H1 (cell line): ENCODE measurements at regions not wholly inside any gene's neighbourhood (a gene's known extent, or its start where the extent isn't known, plus 50 kb on each side); places are given as distances from the start of the nearest gene placed in this dataset.

ENCODE experiments used
- CTCF ChIA-PET: fragments of 300-600 bp; sonication (Branson Sonifier 250); formaldehyde crosslinking; loops from one replicate; lab custom pipeline; 2021; ENCODE audit not compliant: partially characterized antibody; lab: Charles Lee
- POLR2A ChIA-PET: fragments of 300-600 bp; sonication (Branson Sonifier 250); formaldehyde crosslinking; loops from one replicate; lab custom pipeline; 2021; ENCODE audit warnings: inconsistent platforms; ENCODE audit not compliant: partially characterized antibody; lab: Charles Lee
- DNase-seq, 2 experiments: peaks; one replicate each; pipeline versions ENCODE4 v3.0.0 to v3.0.0-alpha.2; 2010 to 2022; ENCODE audit warnings: low spot score in 2 of 2, low read depth in 1 of 2, mixed read lengths in 1 of 2
- FAIRE-seq: peaks from 2 replicates; lab custom pipeline; 2011; peaks lifted over from hg19 to GRCh38; lab: Jason Lieb, UNC
- H2AFZ ChIP-seq: 2 replicates; pipeline ENCODE4 v1.8.1; 2012; ENCODE audit warnings: low read length, inconsistent platforms
- H2AK5ac ChIP-seq: 2 replicates; pipeline ENCODE4 v1.6.1; 2013; ENCODE audit warnings: low read depth, low read length
- H2BK120ac ChIP-seq: replicated peaks from 2 replicates; pipeline ENCODE3; 2013; ENCODE audit warnings: low read depth, low read length, inconsistent platforms
- H2BK12ac ChIP-seq: 2 replicates; pipeline ENCODE4 v1.6.1; 2013; ENCODE audit warnings: low read depth, low read length
- H2BK15ac ChIP-seq: 2 replicates; pipeline ENCODE4 v1.6.1; 2013; ENCODE audit warnings: low read length
- H2BK20ac ChIP-seq: 2 replicates; pipeline ENCODE4 v1.6.1; 2013; ENCODE audit warnings: low read length
- H2BK5ac ChIP-seq: 2 replicates; pipeline ENCODE4 v1.6.1; 2013; ENCODE audit warnings: low read depth, low read length
- H3K14ac ChIP-seq: 2 replicates; pipeline ENCODE4 v1.6.1; 2013; ENCODE audit warnings: inconsistent platforms; ENCODE audit not compliant: insufficient read length
- H3K18ac ChIP-seq: 2 replicates; pipeline ENCODE4 v1.6.1; 2013; ENCODE audit warnings: low read length; ENCODE audit errors: extremely low read depth
- H3K23ac ChIP-seq: 2 replicates; pipeline ENCODE4 v1.6.1; 2013; ENCODE audit warnings: inconsistent platforms; ENCODE audit not compliant: insufficient read length
- H3K23me2 ChIP-seq: 2 replicates; pipeline ENCODE4 v1.6.1; 2013; ENCODE audit warnings: low read depth, low read length
- H3K27ac ChIP-seq: 2 replicates; pipeline ENCODE4 v1.6.1; 2011; ENCODE audit warnings: low read depth, low read length, inconsistent platforms
- H3K27me3 ChIP-seq, 4 experiments: replicated peaks in 1 of 4; 1 replicate in 1 of 4; 2 replicates in 3 of 4; pipeline versions ENCODE4 v1.6.1 to v1.8.1; 2011 to 2013; ENCODE audit warnings: low read length in 3 of 4, mild to moderate bottlenecking in 3 of 4, inconsistent platforms in 2 of 4, mixed read lengths in 2 of 4, moderate library complexity in 1 of 4; ENCODE audit not compliant: control insufficient read depth in 3 of 4, insufficient read depth in 3 of 4; ENCODE audit errors: extremely low read depth in 1 of 4
- H3K36me3 ChIP-seq, 4 experiments: 2 replicates each; pipeline versions ENCODE4 v1.6.1 to v1.8.1; 2011 to 2013; ENCODE audit warnings: mild to moderate bottlenecking in 4 of 4, low read length in 3 of 4, moderate library complexity in 2 of 4, control low read depth in 1 of 4, inconsistent platforms in 1 of 4; ENCODE audit not compliant: insufficient read depth in 4 of 4, control insufficient read depth in 2 of 4
- H3K4ac ChIP-seq: replicated peaks from 2 replicates; pipeline ENCODE3; 2013; ENCODE audit warnings: low read length, low read depth, mixed read lengths, inconsistent platforms; ENCODE audit not compliant: insufficient read length
- H3K4me1 ChIP-seq, 4 experiments: replicated peaks in 1 of 4; 1 replicate in 1 of 4; 2 replicates in 3 of 4; pipeline versions ENCODE4 v1.6.1 to v1.8.1; 2011 to 2013; ENCODE audit warnings: low read length in 3 of 4, inconsistent platforms in 2 of 4, mixed read lengths in 1 of 4; ENCODE audit not compliant: insufficient read depth in 4 of 4, control insufficient read depth in 3 of 4
- H3K4me2 ChIP-seq, 2 experiments: 2 replicates each; pipeline versions ENCODE4 v1.6.1 to v1.8.1; 2011 to 2013; ENCODE audit warnings: low read depth in 2 of 2, low read length in 2 of 2, control low read depth in 1 of 2, inconsistent platforms in 1 of 2, mild to moderate bottlenecking in 1 of 2; ENCODE audit not compliant: insufficient read depth in 1 of 2
- H3K4me3 ChIP-seq, 4 experiments: fragments of 200-600, 300-600 bp in 1 of 4; sonication (generic), shearing (Covaris generic), sonication (Bioruptor Twin) in 1 of 4; 2 replicates each; pipeline versions ENCODE4 v1.5.1 to v1.8.1; 2011 to 2016; ENCODE audit warnings: low read length in 4 of 4, low read depth in 3 of 4, control low read depth in 2 of 4, inconsistent platforms in 2 of 4, mild to moderate bottlenecking in 2 of 4, mixed read lengths in 1 of 4, moderate library complexity in 1 of 4; ENCODE audit not compliant: insufficient read depth in 2 of 4; ENCODE audit errors: extremely low read depth in 1 of 4
- H3K56ac ChIP-seq: replicated peaks from 2 replicates; pipeline ENCODE3; 2013; ENCODE audit warnings: low read depth, mild to moderate bottlenecking, mixed read lengths, low read length, inconsistent platforms; ENCODE audit not compliant: insufficient read length
- H3K79me1 ChIP-seq: 2 replicates; pipeline ENCODE4 v1.6.1; 2013; ENCODE audit warnings: low read depth, low read length, control low read depth
- H3K79me2 ChIP-seq, 2 experiments: 2 replicates each; pipeline versions ENCODE4 v1.6.1 to v1.8.1; 2012 to 2013; ENCODE audit warnings: low read length in 2 of 2, mild to moderate bottlenecking in 2 of 2, inconsistent platforms in 1 of 2; ENCODE audit not compliant: insufficient read depth in 2 of 2, control insufficient read depth in 1 of 2
- H3K9ac ChIP-seq, 4 experiments: replicated peaks in 1 of 4; 1 replicate in 1 of 4; 2 replicates in 3 of 4; pipeline versions ENCODE4 v1.6.1 to v1.8.1; 2011 to 2013; ENCODE audit warnings: low read depth in 3 of 4, low read length in 3 of 4, control low read depth in 2 of 4, mild to moderate bottlenecking in 2 of 4, moderate library complexity in 2 of 4, inconsistent platforms in 1 of 4; ENCODE audit errors: extremely low read depth in 1 of 4
- H3K9me3 ChIP-seq, 2 experiments: 2 replicates each; pipeline versions ENCODE4 v1.6.1 to v1.8.1; 2012 to 2013; ENCODE audit warnings: mild to moderate bottlenecking in 2 of 2, moderate library complexity in 2 of 2, control low read depth in 1 of 2, inconsistent platforms in 1 of 2, low read depth in 1 of 2, low read length in 1 of 2, mixed read lengths in 1 of 2; ENCODE audit not compliant: insufficient read depth in 2 of 2
- H4K20me1 ChIP-seq, 2 experiments: replicated peaks in 1 of 2; 2 replicates each; pipeline versions ENCODE3 to v1.8.1; 2011 to 2013; ENCODE audit warnings: inconsistent platforms in 2 of 2, low read length in 2 of 2, mild to moderate bottlenecking in 1 of 2; ENCODE audit not compliant: insufficient read depth in 2 of 2, control insufficient read depth in 1 of 2
- H4K5ac ChIP-seq: 2 replicates; pipeline ENCODE4 v1.6.1; 2013; ENCODE audit warnings: low read length, low read depth, mixed read lengths, inconsistent platforms; ENCODE audit not compliant: insufficient read length
- H4K8ac ChIP-seq: 2 replicates; pipeline ENCODE4 v1.8.0; 2013; ENCODE audit warnings: mild to moderate bottlenecking, moderate library complexity, low read length, inconsistent platforms; ENCODE audit not compliant: insufficient read depth; ENCODE audit errors: extremely low read depth
- H4K91ac ChIP-seq: replicated peaks from 2 replicates; pipeline ENCODE3; 2013; ENCODE audit warnings: low read length, mixed read lengths, inconsistent platforms; ENCODE audit not compliant: insufficient read length
- BACH1 ChIP-seq: IDR thresholded peaks from 2 replicates; pipeline ENCODE4 v1.6.1; 2012; ENCODE audit warnings: low read length, improper control_type of control experiment
- BCL11A ChIP-seq, 2 experiments: IDR thresholded peaks; one replicate each; pipeline ENCODE4 v1.6.1; 2011; ENCODE audit warnings: low read depth in 2 of 2, low read length in 2 of 2, mild to moderate bottlenecking in 2 of 2
- BRCA1 ChIP-seq: IDR thresholded peaks from 2 replicates; pipeline ENCODE4 v1.6.1; 2012; ENCODE audit warnings: low read depth, low read length, improper control_type of control experiment
- E2F6 ChIP-seq: IDR thresholded peaks from 2 replicates; pipeline ENCODE4 v1.6.1; 2012; ENCODE audit warnings: inconsistent platforms
- FOSL1 ChIP-seq: IDR thresholded peaks from 2 replicates; pipeline ENCODE4 v1.6.1; 2011; ENCODE audit warnings: mild to moderate bottlenecking, low read depth, low read length, moderate library complexity; ENCODE audit not compliant: insufficient read depth
- KDM5A ChIP-seq: fragments of 200-600 bp; IDR thresholded peaks from 2 replicates; pipeline ENCODE4 v1.7.1; 2012; ENCODE audit warnings: mild to moderate bottlenecking, low read length, inconsistent platforms, mixed read lengths
- RXRA ChIP-seq: IDR thresholded peaks from 2 replicates; pipeline ENCODE4 v1.6.1; 2011; ENCODE audit warnings: low read depth, mild to moderate bottlenecking, low read length, moderate library complexity; ENCODE audit not compliant: insufficient read depth
- SIN3A ChIP-seq, 2 experiments: IDR thresholded peaks in 1 of 2; conservative IDR thresholded peaks in 1 of 2; 2 replicates each; pipeline ENCODE4 v1.6.1; 2011 to 2012; ENCODE audit warnings: low read length in 2 of 2, improper control_type of control experiment in 1 of 2, low read depth in 1 of 2, mild to moderate bottlenecking in 1 of 2
- SIRT6 ChIP-seq: IDR thresholded peaks from one replicate; pipeline ENCODE4 v1.7.1; 2012; ENCODE audit warnings: low read length, inconsistent platforms
- WGBS, 2 experiments: shearing (Covaris generic) in 1 of 2; methylation state at CpG; one replicate each; pipeline versions ENCODE4 v1.1.6 to v1.1.7; 2013 to 2015; ENCODE audit warnings: low lambda C conversion rate in 2 of 2, mixed read lengths in 2 of 2, inconsistent platforms in 1 of 2, low coverage in 1 of 2, missing lambda C conversion rate in 1 of 2; ENCODE audit not compliant: insufficient replicate concordance in 2 of 2, insufficient coverage in 1 of 2, insufficient read length in 1 of 2; ENCODE audit errors: extremely low coverage in 1 of 2, missing lambda C conversion rate in 1 of 2; 5-methylcytosine and 5-hydroxymethylcytosine counted together

GRCh38 chr4:181427076-181427475 lies 816.1 kb upstream of the TENM3 start:
- no peak overlapping the region for H4K91ac ChIP-seq
- H3K4ac ChIP-seq = no peak overlapping the region
- H3K9me3 ChIP-seq = no peaks in the 10 kb centered on the region
- H3K79me2 ChIP-seq = no peaks in the 10 kb centered on the region
- H2BK120ac ChIP-seq = no peak overlapping the region
- FAIRE-seq = no peak
- no peak overlapping the region for H3K18ac ChIP-seq
- H2BK5ac ChIP-seq = no peak overlapping the region
- CTCF ChIA-PET = interaction anchor here (1.2 kb wide), 1 partner anchor 11 kb away, joined by 3 read pairs; no protein-coding TSS in a partner anchor
- H3K9ac ChIP-seq = no peak overlapping the region
- peaks cover 0 to 2% (median under 1%) of the 10 kb centered on the region in 4 experiments; a peak in 2 of 7 replicates for H3K4me1 ChIP-seq
- no peaks in the 10 kb centered on the region for H3K36me3 ChIP-seq
- H4K20me1 ChIP-seq = no peaks in the 10 kb centered on the region
- H3K23me2 ChIP-seq = no peaks in the 10 kb centered on the region
- WGBS, 2 experiments = 93% methylated on average over 3 of the region's 3 CpGs; no CpG with 5 or more reads in 1 of the 2 experiments
- no peak overlapping the region for H3K23ac ChIP-seq
- no peak overlapping the region for H2AK5ac ChIP-seq
- H3K56ac ChIP-seq = no peak overlapping the region
- no peak overlapping the region for H4K8ac ChIP-seq
- no peak overlapping the region for H2AFZ ChIP-seq
- no peak overlapping the region for H3K14ac ChIP-seq
- H2BK15ac ChIP-seq = no peak overlapping the region
- no peak overlapping the region for H3K4me3 ChIP-seq
- H2BK12ac ChIP-seq = no peak overlapping the region
- POLR2A ChIA-PET = interaction anchor here (0.6 kb wide), 1 partner anchor 37 kb away, joined by 3 read pairs; no protein-coding TSS in a partner anchor
- TF ChIP-seq BRCA1 (no peak), SIN3A (conservative IDR thresholded peaks at IDR 0.05 in 1 of 2, IDR thresholded peaks at IDR 0.05 in 1 of 2; ENCODE audit: low read depth in 1 of 2, low read length in 2 of 2) (no peak), BCL11A (IDR thresholded peaks at IDR 0.05; ENCODE audit: low read depth in 2 of 2, low read length in 2 of 2) (no peak), BACH1 (no peak), KDM5A (no peak), FOSL1 (no peak), E2F6 (no peak), RXRA (no peak), SIRT6 (no peak)
- TF ChIP-seq, all 59 proteins: peak for 0
- no peaks in the 10 kb centered on the region for H3K27me3 ChIP-seq
- no peak overlapping the region for H3K4me2 ChIP-seq
- DNase-seq = no peak
- H3K79me1 ChIP-seq = no peaks in the 10 kb centered on the region
- no peak overlapping the region for H3K27ac ChIP-seq
- H4K5ac ChIP-seq = no peak overlapping the region
- H2BK20ac ChIP-seq = no peak overlapping the region
